Stomach (tissue), 8 donors: ENCODE measurements at regions not wholly inside any gene's neighbourhood (a gene's known extent, or its start where the extent isn't known, plus 50 kb on each side); places are given as distances from the start of the nearest gene placed in this dataset.

Experiments
- DNase-seq, 2 donors: peaks; one replicate each; pipeline versions ENCODE4 v3.0.0 to v3.0.0-alpha.2; 2013 to 2019
- H3K27ac ChIP-seq, 5 donors: fragments of 200-600 bp in 4 of 5; sonication (generic) in 4 of 5; one replicate each; pipeline ENCODE4 v1.5.1; 2013 to 2019; ENCODE audit warnings: mild to moderate bottlenecking in 1 of 5, moderate library complexity in 1 of 5
- H3K27me3 ChIP-seq, 3 donors: fragments of 200-600 bp; sonication (generic); one replicate each; pipeline ENCODE4 v1.5.1; 2017 to 2019; ENCODE audit warnings: mixed run types in 1 of 3
- H3K36me3 ChIP-seq, 4 donors: fragments of 200-600 bp; sonication (generic); 1 replicate in 3 of 4; 2 replicates in 1 of 4; pipeline ENCODE4 v1.5.1; 2016 to 2019
- H3K4me1 ChIP-seq, 4 donors: fragments of 200-600 bp; sonication (generic); one replicate each; pipeline ENCODE4 v1.5.1; 2016 to 2019
- H3K4me3 ChIP-seq, 4 donors: fragments of 200-600 bp; sonication (generic) in 3 of 4; one replicate each; pipeline ENCODE4 v1.5.1; 2016 to 2019; ENCODE audit warnings: mild to moderate bottlenecking in 1 of 4
- H3K9me3 ChIP-seq, 4 donors: fragments of 200-600 bp; sonication (generic); one replicate each; pipeline ENCODE4 v1.5.1; 2016 to 2019
- CTCF ChIP-seq, 7 experiments: fragments of 450-650 bp in 4 of 7; fragments of 200-600 bp in 3 of 7; sonication (generic) in 3 of 7; IDR thresholded peaks; one replicate each; pipeline ENCODE4 v1.5.1; 2016 to 2019; ENCODE audit warnings: antibody characterized with exemption in 7 of 7, control low read depth in 2 of 7, mild to moderate bottlenecking in 1 of 7
- EP300 ChIP-seq: sonication (generic); formaldehyde crosslinking; IDR thresholded peaks from one replicate; pipeline ENCODE4 v1.6.1; 2017; ENCODE audit warnings: antibody characterized with exemption
- POLR2A ChIP-seq, 4 donors: fragments of 450-650 bp; IDR thresholded peaks; one replicate each; pipeline ENCODE4 v1.6.1; 2016; ENCODE audit warnings: antibody characterized with exemption in 4 of 4, control low read depth in 2 of 4, mild to moderate bottlenecking in 1 of 4, moderate library complexity in 1 of 4
- POLR2AphosphoS5 ChIP-seq, 3 donors: sonication (generic); formaldehyde crosslinking; IDR thresholded peaks; one replicate each; pipeline ENCODE4 v1.6.1; 2016; ENCODE audit warnings: antibody characterized with exemption in 3 of 3
- WGBS, 5 donors: extraction: QIAGEN DNeasy Blood & Tissue Kit in 3 of 5; methylation state at CpG; one replicate each; pipeline versions ENCODE4 v1.1.5 to v1.1.7; 2013 to 2018; 5-methylcytosine and 5-hydroxymethylcytosine counted together
- intact Hi-C: fragments of 100-400 bp; cut with DNase I; formaldehyde crosslinking; loops from one replicate; pipeline ENCODE4 v1.15.1; 2023; ENCODE audit warnings: low total_unique reads
- donor health status: healthy with polysubstance abuse.
- donor health status: Bipolar disorder and iron deficiency.
- donor health status: healthy.

GRCh38 chr7:20952916-20953315 lies 166.2 kb upstream of the SP8 start:
- Histone ChIP-seq H3K4me3 (no peak overlapping the region), H3K36me3 (no peaks in the 10 kb centered on the region), H3K27me3 (no peaks in the 10 kb centered on the region), H3K27ac (no peak overlapping the region), H3K9me3 (no peaks in the 10 kb centered on the region), H3K4me1 (no peaks in the 10 kb centered on the region)
- no peak for DNase-seq
- intact Hi-C loops = no loop called here
- TF ChIP-seq CTCF (IDR thresholded peaks at IDR 0.05) = no peak
- no peak for TF ChIP-seq EP300
- no peak for TF ChIP-seq POLR2AphosphoS5 (IDR thresholded peaks at IDR 0.05)
- no peak for TF ChIP-seq POLR2A (IDR thresholded peaks at IDR 0.05)
- WGBS, 5 donors = 65 to 72% (median 66%) methylated on average over 3 of the region's 3 CpGs

GRCh38 chr7:20954711-20955619 lies 168.3 kb upstream of the SP8 start:
- 56 to 77% (median 66%) methylated on average over 4 of the region's 4 CpGs for WGBS, 5 donors
- Histone ChIP-seq H3K36me3 (no peaks in the 10 kb centered on the region), H3K4me1 (peaks cover 0 to 6% (median 2%) of the 10 kb centered on the region in 4 donors), H3K27me3 (no peaks in the 10 kb centered on the region), H3K4me3 (no peak overlapping the region), H3K9me3 (no peaks in the 10 kb centered on the region), H3K27ac (no peak overlapping the region)
- peak in 1 of 2 donors; percentile 14 for DNase-seq
- TF ChIP-seq POLR2AphosphoS5 (IDR thresholded peaks at IDR 0.05) (no peak), POLR2A (IDR thresholded peaks at IDR 0.05) (no peak), CTCF (IDR thresholded peaks at IDR 0.05) (no peak), EP300 (no peak)
- intact Hi-C loops = no loop called here

GRCh38 chr7:20958572-20958971 lies 171.9 kb upstream of the SP8 start:
- intact Hi-C loops = no loop called here

GRCh38 chr7:20959281-20959680 lies 172.6 kb upstream of the SP8 start:
- Histone ChIP-seq H3K4me1 (peaks cover 0 to 6% (median 2%) of the 10 kb centered on the region in 4 donors), H3K27ac (no peak overlapping the region), H3K4me3 (no peak overlapping the region), H3K27me3 (no peaks in the 10 kb centered on the region), H3K36me3 (no peaks in the 10 kb centered on the region), H3K9me3 (no peaks in the 10 kb centered on the region)
- WGBS, 5 donors = 31 to 50% (median 41%) methylated on average over 1 of the region's 1 CpG
- no peak for TF ChIP-seq CTCF (IDR thresholded peaks at IDR 0.05)
- TF ChIP-seq POLR2A (IDR thresholded peaks at IDR 0.05) = no peak
- TF ChIP-seq POLR2AphosphoS5 (IDR thresholded peaks at IDR 0.05) = no peak
- no peak for TF ChIP-seq EP300
- intact Hi-C loops = no loop called here
- DNase-seq = peak in 1 of 2 donors; percentile 25

More at GRCh38 chr7:20958572-20958971, 171.9 kb upstream of the SP8 start:
- no peak for TF ChIP-seq POLR2A (IDR thresholded peaks at IDR 0.05)
- no peak for TF ChIP-seq CTCF (IDR thresholded peaks at IDR 0.05)
- TF ChIP-seq EP300 = no peak
- no peak for TF ChIP-seq POLR2AphosphoS5 (IDR thresholded peaks at IDR 0.05)
- DNase-seq = peak in 1 of 2 donors; percentile 26
- Histone ChIP-seq H3K4me1 (peaks cover 0 to 6% (median 2%) of the 10 kb centered on the region in 4 donors), H3K27me3 (no peaks in the 10 kb centered on the region), H3K4me3 (no peak overlapping the region), H3K36me3 (no peaks in the 10 kb centered on the region), H3K27ac (no peak overlapping the region), H3K9me3 (no peaks in the 10 kb centered on the region)
- 55 to 80% (median 72%) methylated on average over 3 of the region's 3 CpGs for WGBS, 5 donors
